ENCODE measurements at regions not wholly inside any gene's neighbourhood (a gene's known extent, or its start where the extent isn't known, plus 50 kb on each side); places are given as distances from the start of the nearest gene placed in this dataset.
"Not testable (repeated sequence)": the region's sequence is repeated elsewhere in the genome, so short reads cannot be mapped to it uniquely, and the experiment has no call there.

- DNase-seq (ENCODE audit: low spot score in 2 of 2) (no peak), ATAC-seq (no peak)
- Mint-ChIP-seq H3K4me3 (no peak overlapping the region), H3K9me3 (no peaks in the 10 kb centered on the region), H3K36me3 (no peaks in the 10 kb centered on the region), H3K27ac (no peak overlapping the region), H3K4me1 (no peaks in the 10 kb centered on the region)
These were observed 119.7 kb downstream of the MACROH2A1 start for GRCh38 chr5:135279328-135279727.

- ATAC-seq = no peak
- no peaks in the 10 kb centered on the region for H3K4me1 Mint-ChIP-seq
- no peaks in the 10 kb centered on the region for H3K9me3 Mint-ChIP-seq
- DNase-seq (ENCODE audit: low spot score in 2 of 2) = no peak
- H3K36me3 Mint-ChIP-seq = peaks cover 4% of the 10 kb centered on the region
- no peak overlapping the region for H3K4me3 Mint-ChIP-seq
- no peak overlapping the region for H3K27ac Mint-ChIP-seq
These were observed 122.9 kb downstream of the MACROH2A1 start for GRCh38 chr5:135276151-135276550.

GRCh38 chr5:135273212-135273611, 125.8 kb downstream of the MACROH2A1 start:
- H3K27ac Mint-ChIP-seq = no peak overlapping the region
- H3K36me3 Mint-ChIP-seq = peaks cover 4% of the 10 kb centered on the region
- DNase-seq (ENCODE audit: low spot score in 2 of 2) (no peak), ATAC-seq (peak; percentile 55)
- no peaks in the 10 kb centered on the region for H3K4me1 Mint-ChIP-seq
- H3K9me3 Mint-ChIP-seq = no peaks in the 10 kb centered on the region
- H3K4me3 Mint-ChIP-seq = no peak overlapping the region

- Mint-ChIP-seq H3K27ac (no peak overlapping the region), H3K9me3 (no peaks in the 10 kb centered on the region), H3K4me3 (no peak overlapping the region), H3K4me1 (no peaks in the 10 kb centered on the region), H3K36me3 (peaks cover 4% of the 10 kb centered on the region)
- ATAC-seq (no peak), DNase-seq (ENCODE audit: low spot score in 2 of 2) (no peak)
These were observed 126.7 kb downstream of the MACROH2A1 start for GRCh38 chr5:135272311-135272805.

DNA sequence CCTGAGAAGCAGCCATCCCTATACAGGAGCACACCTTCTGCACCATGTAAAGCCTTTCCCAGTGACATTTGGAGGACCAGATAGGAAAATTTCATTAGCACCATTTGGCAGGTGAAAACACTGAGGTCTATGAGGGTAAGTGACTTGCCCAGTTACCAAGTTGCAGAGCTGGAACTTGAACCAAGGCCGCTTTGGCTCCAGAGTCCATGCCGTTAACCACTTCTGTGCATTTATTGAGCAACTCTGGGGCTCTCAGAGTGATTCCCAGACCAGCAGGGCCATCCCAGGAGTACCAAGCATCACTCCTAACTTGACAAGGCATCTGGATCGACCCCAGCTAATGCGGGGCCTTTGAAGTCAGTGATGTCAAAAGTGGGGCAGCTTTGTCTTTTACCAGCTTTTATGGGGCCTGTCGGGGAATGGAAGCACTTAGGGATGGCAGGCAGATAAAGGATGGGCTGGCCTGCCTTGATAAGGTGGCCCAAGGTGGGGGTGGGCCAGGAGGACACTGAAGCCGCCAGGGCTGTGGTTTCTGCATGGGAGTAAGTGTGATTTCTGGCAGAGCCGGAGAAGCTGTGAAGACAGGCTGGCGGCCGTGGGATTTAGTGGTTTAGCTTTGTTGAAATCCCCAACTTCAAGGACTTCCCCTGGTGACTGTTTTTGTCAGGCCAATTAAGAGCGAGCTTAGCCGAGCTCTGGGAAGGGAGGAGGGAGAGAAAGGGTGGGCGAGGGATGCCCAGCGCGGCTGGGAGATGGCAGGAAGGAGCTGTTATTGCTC, 127.3 kb downstream of the MACROH2A1 start:
- H3K27ac Mint-ChIP-seq = no peak overlapping the region
- DNase-seq (ENCODE audit: low spot score in 2 of 2) (no peak), ATAC-seq (no peak)
- no peak overlapping the region for H3K4me3 Mint-ChIP-seq
- no peaks in the 10 kb centered on the region for H3K9me3 Mint-ChIP-seq
- H3K4me1 Mint-ChIP-seq = no peaks in the 10 kb centered on the region
- H3K36me3 Mint-ChIP-seq = peaks cover 4% of the 10 kb centered on the region

DNA sequence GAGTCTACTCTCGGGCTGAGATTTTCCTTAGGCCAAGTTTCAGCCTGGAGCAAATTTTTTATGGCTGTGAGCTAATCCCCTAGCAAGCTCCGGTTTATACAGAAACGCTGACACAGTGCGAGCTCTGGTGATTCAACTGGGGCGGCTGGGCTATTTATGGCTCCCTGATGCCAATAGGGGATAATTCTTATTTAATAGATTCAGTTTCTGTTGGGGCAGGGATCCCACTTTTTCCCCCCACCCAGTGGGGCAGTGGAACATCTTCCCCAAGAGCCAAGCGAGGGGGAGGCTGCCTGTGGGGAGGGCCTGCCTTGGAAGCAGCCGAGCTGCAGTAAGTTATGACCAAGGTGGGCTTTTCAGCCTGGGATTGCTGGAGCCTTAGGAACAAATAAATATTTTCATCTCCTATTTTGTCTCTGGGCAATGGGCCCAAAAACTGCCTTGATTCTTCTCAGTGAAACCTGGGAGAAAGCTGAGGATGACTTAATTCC, 129.1 kb downstream of the MACROH2A1 start:
- ATAC-seq = no peak
- H3K4me3 Mint-ChIP-seq = no peak overlapping the region

GRCh38 chr5:135269199-135269598, 129.8 kb downstream of the MACROH2A1 start:
- Mint-ChIP-seq H3K36me3 (peaks cover 4% of the 10 kb centered on the region), H3K4me3 (no peak overlapping the region), H3K4me1 (no peaks in the 10 kb centered on the region), H3K9me3 (no peaks in the 10 kb centered on the region), H3K27ac (no peak overlapping the region)
- ATAC-seq (no peak), DNase-seq (ENCODE audit: low spot score in 2 of 2) (no peak)

More for the DNA sequence above, 129.1 kb downstream of the MACROH2A1 start:
- Mint-ChIP-seq H3K9me3 (no peaks in the 10 kb centered on the region), H3K4me1 (no peaks in the 10 kb centered on the region), H3K36me3 (peaks cover 4% of the 10 kb centered on the region), H3K27ac (no peak overlapping the region)
- no peak for DNase-seq (ENCODE audit: low spot score in 2 of 2)

- no peak for DNase-seq (ENCODE audit: low spot score in 2 of 2)
- no peak overlapping the region for H3K4me3 Mint-ChIP-seq
- no peak for ATAC-seq
These were observed 132.1 kb downstream of the MACROH2A1 start for GRCh38 chr5:135266975-135267374.

GRCh38 chr5:135266303-135266635, 132.8 kb downstream of the MACROH2A1 start:
- ATAC-seq (no peak), DNase-seq (ENCODE audit: low spot score in 2 of 2) (no peak)
- Mint-ChIP-seq H3K4me1 (no peaks in the 10 kb centered on the region), H3K27ac (no peak overlapping the region), H3K4me3 (no peak overlapping the region), H3K36me3 (no peaks in the 10 kb centered on the region), H3K9me3 (no peaks in the 10 kb centered on the region)

More at GRCh38 chr5:135266975-135267374, 132.1 kb downstream of the MACROH2A1 start:
- Mint-ChIP-seq H3K36me3 (peaks cover under 1% of the 10 kb centered on the region), H3K4me1 (no peaks in the 10 kb centered on the region), H3K27ac (no peak overlapping the region), H3K9me3 (no peaks in the 10 kb centered on the region)

DNA sequence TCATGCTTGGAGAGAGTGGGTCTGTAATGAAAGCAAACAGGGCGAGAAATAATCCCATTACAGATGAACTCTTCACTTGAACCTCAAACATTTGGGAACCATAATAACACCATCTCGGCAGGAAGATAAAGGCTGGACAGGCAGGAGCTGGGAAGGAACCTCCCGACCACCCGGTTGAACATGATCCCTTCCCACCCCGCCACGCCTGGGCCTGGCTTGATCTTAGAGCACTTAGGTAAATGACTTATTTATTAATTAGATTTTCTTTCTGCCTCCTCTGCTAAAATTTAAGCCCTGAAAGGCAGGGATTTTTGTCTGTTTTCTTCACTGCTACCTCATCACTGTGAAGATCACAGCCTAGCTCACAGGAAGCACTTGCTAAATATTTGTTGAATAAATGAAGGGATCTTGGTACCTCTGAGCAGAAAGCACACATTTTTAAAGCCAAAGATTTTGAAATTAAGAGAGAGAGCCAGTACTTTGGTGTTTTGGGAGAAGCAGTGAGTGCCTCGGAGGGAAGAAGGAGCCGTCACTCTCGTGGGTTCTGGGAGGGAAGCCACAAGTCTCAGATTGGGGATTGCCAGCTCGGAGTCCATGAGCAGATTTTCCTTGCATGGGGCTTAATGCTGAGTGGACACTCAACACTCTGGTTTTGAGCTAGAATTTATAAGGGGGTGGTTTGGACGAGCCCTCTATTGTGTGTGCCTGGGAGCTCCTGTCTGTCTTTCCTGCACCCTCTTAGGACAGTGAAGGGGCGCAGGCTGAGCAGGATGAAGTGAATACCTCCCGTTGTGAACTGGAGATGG, 133.3 kb downstream of the MACROH2A1 start:
- no peaks in the 10 kb centered on the region for H3K4me1 Mint-ChIP-seq
- no peak overlapping the region for H3K4me3 Mint-ChIP-seq
- ATAC-seq = no peak
- no peak for DNase-seq (ENCODE audit: low spot score in 2 of 2)
- no peak overlapping the region for H3K27ac Mint-ChIP-seq
- no peaks in the 10 kb centered on the region for H3K36me3 Mint-ChIP-seq
- H3K9me3 Mint-ChIP-seq = no peaks in the 10 kb centered on the region

GRCh38 chr5:135264451-135265440, 134.3 kb downstream of the MACROH2A1 start:
- DNase-seq (ENCODE audit: low spot score in 2 of 2) (no peak), ATAC-seq (no peak)
- Mint-ChIP-seq H3K27ac (no peak overlapping the region), H3K36me3 (no peaks in the 10 kb centered on the region), H3K9me3 (peaks cover under 1% of the 10 kb centered on the region), H3K4me1 (no peaks in the 10 kb centered on the region), H3K4me3 (no peak overlapping the region)

DNA sequence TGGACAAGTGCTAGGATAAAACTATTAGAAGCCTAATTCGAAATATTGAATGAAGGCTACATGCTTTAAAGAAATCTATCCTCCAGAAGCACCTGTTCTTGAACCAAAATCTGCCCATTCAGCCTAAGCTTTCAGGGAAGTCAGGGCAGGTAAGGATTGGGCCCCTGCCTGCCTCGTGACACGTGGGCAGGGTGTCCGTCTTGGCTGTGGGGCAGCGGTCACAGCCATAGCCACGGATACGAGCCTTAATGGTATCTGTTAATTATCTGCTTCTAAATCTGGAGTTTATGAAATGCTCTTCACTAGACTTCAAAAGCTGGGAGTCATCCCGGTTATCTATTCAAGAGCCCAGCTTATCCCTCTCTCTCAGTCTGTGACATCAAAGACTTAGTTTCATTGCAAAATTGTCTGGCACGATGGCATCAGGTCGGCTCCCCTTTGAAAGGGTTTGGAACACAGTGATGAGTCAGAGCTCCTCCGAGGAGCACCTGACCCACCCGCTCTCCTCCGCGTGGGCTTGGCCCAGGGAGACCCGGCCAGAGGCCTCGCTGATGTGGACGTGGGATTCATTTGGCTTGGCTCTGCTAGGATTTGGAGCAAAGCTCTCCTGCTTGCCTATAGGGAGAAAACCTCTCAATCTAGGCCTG, 135.9 kb downstream of the MACROH2A1 start:
- DNase-seq (ENCODE audit: low spot score in 2 of 2) (no peak), ATAC-seq (no peak)
- no peak overlapping the region for H3K4me3 Mint-ChIP-seq
- no peaks in the 10 kb centered on the region for H3K36me3 Mint-ChIP-seq
- H3K4me1 Mint-ChIP-seq = no peaks in the 10 kb centered on the region
- peaks cover 4% of the 10 kb centered on the region for H3K9me3 Mint-ChIP-seq
- no peak overlapping the region for H3K27ac Mint-ChIP-seq

DNA sequence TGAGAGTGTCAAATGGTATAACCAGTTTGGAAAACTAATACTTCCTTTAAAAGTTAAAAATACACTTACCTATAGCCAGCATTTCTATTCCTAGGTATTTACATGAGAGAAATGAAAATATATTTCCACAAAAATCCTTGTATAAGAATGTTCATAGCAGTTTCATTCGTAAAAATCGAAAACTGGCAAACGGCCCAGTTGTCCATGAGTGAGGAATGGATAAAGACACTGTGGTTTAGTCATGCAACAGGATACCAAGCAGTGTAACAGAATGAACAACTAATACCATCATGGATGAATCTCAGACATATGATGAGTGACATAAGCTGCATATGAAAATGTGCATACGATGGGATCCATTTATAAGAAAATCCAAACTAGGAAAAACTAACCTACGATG, 136.7 kb downstream of the MACROH2A1 start:
- ATAC-seq = no peak
- no peaks in the 10 kb centered on the region for H3K4me1 Mint-ChIP-seq
- no peak for DNase-seq (ENCODE audit: low spot score in 2 of 2)
- H3K9me3 Mint-ChIP-seq = peaks cover 4% of the 10 kb centered on the region
- H3K4me3 Mint-ChIP-seq = no peak overlapping the region
- H3K36me3 Mint-ChIP-seq = no peaks in the 10 kb centered on the region
- no peak overlapping the region for H3K27ac Mint-ChIP-seq

- ATAC-seq; DNase-seq (ENCODE audit: low spot score in 2 of 2); H3K4me1 Mint-ChIP-seq; H3K36me3 Mint-ChIP-seq; H3K9me3 Mint-ChIP-seq; H3K27ac Mint-ChIP-seq; H3K4me3 Mint-ChIP-seq: not testable (repeated sequence)
These were observed 138.9 kb downstream of the MACROH2A1 start for GRCh38 chr5:135260108-135260507.
